Ascending aorta (tissue), 2 donors: ENCODE measurements at regions not wholly inside any gene's neighbourhood (a gene's known extent, or its start where the extent isn't known, plus 50 kb on each side); places are given as distances from the start of the nearest gene placed in this dataset.

Source experiments
- DNase-seq, 2 donors: peaks; one replicate each; pipeline ENCODE4 v3.0.0-alpha.2; 2019; ENCODE audit warnings: low spot score in 2 of 2
- H3K27ac ChIP-seq, 2 donors: fragments of 200-600 bp; sonication (generic); one replicate each; pipeline ENCODE4 v1.5.1; 2016 to 2017; ENCODE audit warnings: mild to moderate bottlenecking in 1 of 2
- H3K27me3 ChIP-seq: fragments of 200-600 bp; sonication (generic); one replicate; pipeline ENCODE4 v1.5.1; 2017
- H3K36me3 ChIP-seq, 2 donors: fragments of 200-600 bp; sonication (generic); one replicate each; pipeline ENCODE4 v1.5.1; 2016
- H3K4me1 ChIP-seq, 2 donors: fragments of 200-600 bp; sonication (generic); one replicate each; pipeline ENCODE4 v1.5.1; 2016 to 2017; ENCODE audit warnings: mild to moderate bottlenecking in 1 of 2
- H3K4me3 ChIP-seq, 2 donors: fragments of 200-600 bp; sonication (generic); one replicate each; pipeline ENCODE4 v1.5.1; 2016 to 2017; ENCODE audit warnings: mild to moderate bottlenecking in 1 of 2
- H3K9me3 ChIP-seq, 2 donors: fragments of 200-600 bp; sonication (generic); one replicate each; pipeline ENCODE4 v1.5.1; 2016
- intact Hi-C: fragments of 100-400 bp; cut with DNase I; formaldehyde crosslinking; loops from one replicate; pipeline ENCODE4 v1.15.1; 2023
- TF ChIP-seq, protein P1 (sequence below), 3 experiments: fragments of 200-600 bp in 2 of 3; fragments of 450-650 bp in 1 of 3; sonication (generic) in 2 of 3; IDR thresholded peaks; one replicate each; pipeline ENCODE4 v1.5.1; 2016 to 2019; ENCODE audit warnings: antibody characterized with exemption in 3 of 3, mild to moderate bottlenecking in 1 of 3, moderate library complexity in 1 of 3

DNA sequence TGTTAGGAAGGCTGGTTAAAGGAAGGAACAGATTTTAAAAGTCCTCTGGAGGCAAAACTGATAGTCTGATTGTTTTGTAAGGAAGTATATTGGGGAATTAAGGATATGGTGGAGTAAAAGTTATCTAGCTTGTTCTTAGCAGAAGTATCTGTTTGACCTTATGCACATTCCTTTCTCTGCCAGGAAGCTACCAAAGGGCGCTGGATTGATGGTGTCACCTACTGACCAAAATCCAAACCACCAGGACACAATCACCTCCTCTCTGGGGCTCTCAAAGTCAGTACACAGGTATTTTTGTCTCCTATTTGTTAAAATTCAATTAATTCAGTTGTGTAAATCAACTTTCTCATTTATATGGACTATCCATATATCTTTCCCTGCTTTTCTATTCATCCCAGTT is 484.5 kb downstream of the NUP35 start:
- no peak for DNase-seq
- H3K36me3 ChIP-seq: no peaks in the 10 kb centered on the region
- no peaks in the 10 kb centered on the region for H3K27me3 ChIP-seq
- H3K4me3 ChIP-seq: no peak overlapping the region
- intact Hi-C loops: no loop called here
- TF ChIP-seq, protein P1, sequence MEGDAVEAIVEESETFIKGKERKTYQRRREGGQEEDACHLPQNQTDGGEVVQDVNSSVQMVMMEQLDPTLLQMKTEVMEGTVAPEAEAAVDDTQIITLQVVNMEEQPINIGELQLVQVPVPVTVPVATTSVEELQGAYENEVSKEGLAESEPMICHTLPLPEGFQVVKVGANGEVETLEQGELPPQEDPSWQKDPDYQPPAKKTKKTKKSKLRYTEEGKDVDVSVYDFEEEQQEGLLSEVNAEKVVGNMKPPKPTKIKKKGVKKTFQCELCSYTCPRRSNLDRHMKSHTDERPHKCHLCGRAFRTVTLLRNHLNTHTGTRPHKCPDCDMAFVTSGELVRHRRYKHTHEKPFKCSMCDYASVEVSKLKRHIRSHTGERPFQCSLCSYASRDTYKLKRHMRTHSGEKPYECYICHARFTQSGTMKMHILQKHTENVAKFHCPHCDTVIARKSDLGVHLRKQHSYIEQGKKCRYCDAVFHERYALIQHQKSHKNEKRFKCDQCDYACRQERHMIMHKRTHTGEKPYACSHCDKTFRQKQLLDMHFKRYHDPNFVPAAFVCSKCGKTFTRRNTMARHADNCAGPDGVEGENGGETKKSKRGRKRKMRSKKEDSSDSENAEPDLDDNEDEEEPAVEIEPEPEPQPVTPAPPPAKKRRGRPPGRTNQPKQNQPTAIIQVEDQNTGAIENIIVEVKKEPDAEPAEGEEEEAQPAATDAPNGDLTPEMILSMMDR (IDR thresholded peaks at IDR 0.05): no peak
- no peaks in the 10 kb centered on the region for H3K9me3 ChIP-seq
- H3K27ac ChIP-seq: no peak overlapping the region
- no peaks in the 10 kb centered on the region for H3K4me1 ChIP-seq

DNA sequence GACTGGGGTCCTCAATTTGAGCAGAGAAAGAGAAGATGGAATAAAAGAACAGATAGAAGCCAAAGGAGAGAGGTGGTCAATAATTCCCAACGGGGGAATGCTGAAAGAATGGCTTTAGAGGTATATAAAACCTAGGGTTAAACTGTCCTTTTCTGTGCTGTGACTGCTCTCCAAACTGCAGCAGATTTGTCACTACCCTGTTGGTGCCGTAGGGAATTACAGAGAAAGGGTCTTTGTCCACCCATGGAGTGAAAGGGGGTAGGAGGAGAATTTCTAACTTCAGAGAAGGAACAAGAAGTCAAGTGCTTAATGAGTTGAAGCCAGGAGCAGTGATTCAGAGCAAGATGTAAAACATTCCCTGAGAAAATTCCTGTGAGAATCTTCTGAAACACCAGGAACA is 486.5 kb downstream of the NUP35 start:
- TF ChIP-seq, protein P1 (IDR thresholded peaks at IDR 0.05): no peak
- no peaks in the 10 kb centered on the region for H3K4me1 ChIP-seq
- no peaks in the 10 kb centered on the region for H3K36me3 ChIP-seq
- no peak for DNase-seq
- intact Hi-C loops: no loop called here
- no peaks in the 10 kb centered on the region for H3K9me3 ChIP-seq
- H3K4me3 ChIP-seq: no peak overlapping the region
- no peaks in the 10 kb centered on the region for H3K27me3 ChIP-seq
- H3K27ac ChIP-seq: no peak overlapping the region

DNA sequence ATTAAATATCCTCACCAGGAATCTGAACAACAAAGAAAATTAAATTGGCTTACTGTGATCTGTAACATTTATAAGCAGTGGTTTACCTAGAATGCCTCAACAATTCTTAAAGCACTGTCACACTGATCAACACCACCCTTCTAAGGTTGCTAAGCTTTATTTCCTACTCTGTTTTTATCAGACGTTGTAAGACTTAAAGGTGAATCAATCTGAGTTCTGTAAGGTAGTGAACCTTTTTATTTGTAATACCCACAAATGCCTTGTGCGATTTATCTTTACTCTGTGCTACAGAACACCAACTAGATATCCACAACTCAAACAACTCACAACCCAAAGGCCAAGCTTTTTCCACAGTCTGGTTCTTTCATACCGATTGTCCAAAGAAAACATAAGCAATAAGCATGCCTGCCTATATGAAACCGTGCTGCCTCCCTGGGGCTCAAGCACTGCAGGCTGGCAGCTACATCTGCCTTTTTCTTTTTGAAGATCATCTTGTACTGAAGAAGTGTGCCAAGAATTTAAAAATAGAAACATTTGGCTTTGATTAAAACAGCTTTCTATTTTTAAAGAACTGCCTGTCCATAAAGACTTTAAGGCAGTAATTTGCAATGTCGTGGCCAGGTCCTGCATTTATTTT is 490.7 kb downstream of the NUP35 start:
- no peaks in the 10 kb centered on the region for H3K27me3 ChIP-seq
- no peak for DNase-seq
- no peak overlapping the region for H3K4me3 ChIP-seq
- no peak overlapping the region for H3K27ac ChIP-seq
- intact Hi-C loops: no loop called here
- no peaks in the 10 kb centered on the region for H3K4me1 ChIP-seq
- H3K36me3 ChIP-seq: no peaks in the 10 kb centered on the region
- H3K9me3 ChIP-seq: peaks cover 0 to 6% of the 10 kb centered on the region in 2 donors
- TF ChIP-seq, protein P1 (IDR thresholded peaks at IDR 0.05): no peak

DNA sequence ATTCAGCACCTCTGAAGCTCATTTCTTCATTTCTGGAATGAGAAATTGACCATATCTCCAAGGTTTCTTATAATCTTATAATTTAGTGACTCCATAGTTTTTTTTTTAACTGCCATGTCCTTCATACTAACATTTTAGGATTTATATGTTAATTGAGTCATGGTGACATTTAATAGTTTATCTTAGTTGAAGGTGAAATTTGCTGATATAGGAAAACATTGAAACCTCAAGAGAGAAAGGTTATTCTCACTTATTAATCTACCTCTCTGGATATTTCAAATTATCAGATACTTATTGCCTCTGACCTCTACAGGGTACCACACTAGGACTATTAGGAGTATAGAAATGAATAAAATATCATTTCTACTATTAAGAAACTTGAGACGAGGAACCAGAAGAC is 499.0 kb downstream of the NUP35 start:
- H3K27ac ChIP-seq: no peak overlapping the region
- H3K36me3 ChIP-seq: no peaks in the 10 kb centered on the region
- H3K4me1 ChIP-seq: no peaks in the 10 kb centered on the region
- no peaks in the 10 kb centered on the region for H3K27me3 ChIP-seq
- intact Hi-C loops: no loop called here
- no peak for DNase-seq
- TF ChIP-seq, protein P1 (IDR thresholded peaks at IDR 0.05): no peak
- no peak overlapping the region for H3K4me3 ChIP-seq
- H3K9me3 ChIP-seq: peaks cover 0 to 6% of the 10 kb centered on the region in 2 donors

DNA sequence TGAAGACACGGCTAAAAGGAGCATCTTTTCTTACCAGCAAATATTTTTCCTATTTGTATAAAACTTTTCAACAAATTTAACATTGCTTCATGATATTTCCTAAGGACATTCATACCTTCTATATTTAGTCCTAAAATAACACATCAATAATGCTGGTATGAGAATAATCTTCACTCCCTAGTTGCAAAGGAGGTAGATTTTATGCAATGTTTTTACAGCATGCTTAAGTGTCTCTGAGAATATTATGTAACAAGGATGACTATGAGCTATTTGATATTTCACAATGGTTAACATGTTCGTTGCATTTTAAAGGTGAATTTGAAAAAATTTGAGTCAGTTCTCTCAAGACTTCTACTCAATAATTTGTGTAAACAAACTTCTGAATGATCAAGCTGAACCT is 506.7 kb downstream of the NUP35 start:
- Histone ChIP-seq H3K9me3 (no peaks in the 10 kb centered on the region), H3K27me3 (no peaks in the 10 kb centered on the region), H3K4me1 (no peaks in the 10 kb centered on the region), H3K36me3 (no peaks in the 10 kb centered on the region), H3K4me3 (no peak overlapping the region), H3K27ac (no peak overlapping the region)
- intact Hi-C loops: no loop called here
- TF ChIP-seq, protein P1 (IDR thresholded peaks at IDR 0.05): no peak
- DNase-seq: no peak

DNA sequence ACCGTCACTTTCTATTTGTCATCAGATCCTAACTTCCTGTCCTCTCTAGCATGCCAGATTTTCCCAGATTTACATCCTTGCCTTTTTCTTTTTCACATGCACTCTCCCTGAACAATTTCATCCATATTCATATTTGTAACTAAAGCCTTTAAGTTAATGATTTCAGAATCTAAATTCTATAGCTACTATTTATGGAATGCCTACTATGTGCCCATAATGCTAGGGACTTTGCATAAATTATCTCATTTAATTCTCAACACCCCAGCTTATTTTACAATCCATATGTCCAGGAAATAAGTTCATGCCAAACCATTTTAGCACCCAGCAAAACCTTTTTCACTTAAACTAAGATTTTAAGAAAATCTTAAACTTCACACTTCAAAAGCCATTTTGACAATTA is 531.9 kb downstream of the NUP35 start:
- Histone ChIP-seq H3K4me3 (no peak overlapping the region), H3K36me3 (no peaks in the 10 kb centered on the region), H3K9me3 (peaks cover 0 to 5% of the 10 kb centered on the region in 2 donors), H3K4me1 (no peaks in the 10 kb centered on the region), H3K27ac (no peak overlapping the region), H3K27me3 (no peaks in the 10 kb centered on the region)
- TF ChIP-seq, protein P1 (IDR thresholded peaks at IDR 0.05): no peak
- DNase-seq: no peak
- intact Hi-C loops: no loop called here
